CD14-positive monocyte (primary cell): ENCODE measurements at regions not wholly inside any gene's neighbourhood (a gene's known extent, or its start where the extent isn't known, plus 50 kb on each side); places are given as distances from the start of the nearest gene placed in this dataset.
A peak's percentile ranks its signal among the peaks of the same experiment; 100 is the strongest.

Experiments
- DNase-seq, 3 donors: peaks; one replicate each; pipeline ENCODE4 v3.0.0-alpha.2; 2011 to 2022
- H2AFZ ChIP-seq: 2 replicates; pipeline ENCODE4 v1.6.0; 2012; ENCODE audit warnings: mild to moderate bottlenecking, low read depth, low read length, inconsistent platforms; ENCODE audit not compliant: insufficient read depth, poor library complexity, severe bottlenecking
- H3K27ac ChIP-seq, 2 donors: 1 replicate in 1 of 2; 2 replicates in 1 of 2; pipeline ENCODE4 v1.5.1; 2012 to 2013; ENCODE audit warnings: low read length in 2 of 2, control low read depth in 1 of 2, inconsistent platforms in 1 of 2, low read depth in 1 of 2, mild to moderate bottlenecking in 1 of 2
- H3K27me3 ChIP-seq, 2 donors: one replicate each; pipeline versions ENCODE4 v1.6.0 to v1.6.1; 2011 to 2013; ENCODE audit warnings: low read length in 2 of 2; ENCODE audit not compliant: control insufficient read depth in 2 of 2, insufficient read depth in 2 of 2
- H3K36me3 ChIP-seq, 2 donors: replicated peaks in 1 of 2; 1 replicate in 1 of 2; 2 replicates in 1 of 2; pipeline versions ENCODE4 v1.5.1 to v1.6.1; 2012 to 2013; ENCODE audit warnings: low read length in 2 of 2, control low read depth in 1 of 2, inconsistent platforms in 1 of 2, mild to moderate bottlenecking in 1 of 2; ENCODE audit not compliant: insufficient read depth in 2 of 2, control insufficient read depth in 1 of 2
- H3K4me1 ChIP-seq, 2 donors: 1 replicate in 1 of 2; 2 replicates in 1 of 2; pipeline versions ENCODE4 v1.5.1 to v1.6.1; 2012 to 2013; ENCODE audit warnings: low read length in 2 of 2, control low read depth in 1 of 2, inconsistent platforms in 1 of 2, mild to moderate bottlenecking in 1 of 2, moderate library complexity in 1 of 2; ENCODE audit not compliant: insufficient read depth in 2 of 2, control insufficient read depth in 1 of 2
- H3K4me2 ChIP-seq: replicated peaks from 2 replicates; pipeline ENCODE3; 2012; ENCODE audit warnings: low read length, moderate library complexity, mild to moderate bottlenecking; ENCODE audit not compliant: poor library complexity, severe bottlenecking; ENCODE audit errors: extremely low read depth
- H3K4me3 ChIP-seq, 3 experiments: fragments of 200-600 bp in 1 of 3; sonication (generic) in 1 of 3; replicated peaks in 1 of 3; 1 replicate in 2 of 3; 2 replicates in 1 of 3; pipeline ENCODE4 v1.5.1; 2011 to 2013; ENCODE audit warnings: low read length in 3 of 3, mild to moderate bottlenecking in 3 of 3, control low read depth in 2 of 3, low read depth in 2 of 3, inconsistent platforms in 1 of 3, moderate library complexity in 1 of 3
- H3K79me2 ChIP-seq: 2 replicates; pipeline ENCODE4 v1.6.0; 2012; ENCODE audit warnings: mild to moderate bottlenecking, control low read depth, inconsistent platforms, low read length, moderate library complexity; ENCODE audit not compliant: insufficient read depth
- H3K9ac ChIP-seq: 2 replicates; pipeline ENCODE4 v1.6.0; 2017; ENCODE audit warnings: low read length, mild to moderate bottlenecking; ENCODE audit not compliant: insufficient read depth, poor library complexity, severe bottlenecking
- H3K9me3 ChIP-seq, 2 donors: replicated peaks in 1 of 2; 1 replicate in 1 of 2; 2 replicates in 1 of 2; pipeline versions ENCODE4 v1.5.1 to v1.6.1; 2012 to 2013; ENCODE audit warnings: low read length in 2 of 2, control low read depth in 1 of 2; ENCODE audit not compliant: control insufficient read depth in 1 of 2, insufficient read depth in 1 of 2
- H4K20me1 ChIP-seq: 2 replicates; pipeline ENCODE4 v1.6.0; 2012; ENCODE audit warnings: mild to moderate bottlenecking, low read length, control low read depth, moderate library complexity; ENCODE audit not compliant: insufficient read depth
- H3K27ac Mint-ChIP-seq, 7 donors: one replicate each; pipeline ENCODE4 v1.8.0; 2020; ENCODE audit warnings: mild to moderate bottlenecking in 7 of 7, mixed read lengths in 7 of 7, moderate library complexity in 6 of 7, inconsistent platforms in 2 of 7
- H3K27me3 Mint-ChIP-seq, 3 donors: one replicate each; pipeline ENCODE4 v1.8.0; 2021 to 2022; ENCODE audit warnings: low read depth in 3 of 3, mild to moderate bottlenecking in 3 of 3, mixed read lengths in 3 of 3, moderate library complexity in 3 of 3, inconsistent platforms in 1 of 3
- H3K36me3 Mint-ChIP-seq, 2 donors: one replicate each; pipeline ENCODE4 v1.8.0; 2020; ENCODE audit warnings: mixed read lengths in 2 of 2, inconsistent platforms in 1 of 2, mild to moderate bottlenecking in 1 of 2
- H3K4me1 Mint-ChIP-seq: one replicate; pipeline ENCODE4 v1.8.0; 2020; ENCODE audit warnings: mild to moderate bottlenecking, mixed read lengths
- H3K4me3 Mint-ChIP-seq, 2 donors: one replicate each; pipeline ENCODE4 v1.8.0; 2020; ENCODE audit warnings: mild to moderate bottlenecking in 2 of 2, mixed read lengths in 2 of 2, moderate library complexity in 1 of 2
- H3K9me3 Mint-ChIP-seq, 7 donors: one replicate each; pipeline ENCODE4 v1.8.0; 2020 to 2022; ENCODE audit warnings: mixed read lengths in 7 of 7, mild to moderate bottlenecking in 6 of 7, moderate library complexity in 6 of 7, inconsistent platforms in 2 of 7
- WGBS: methylation state at CpG from one replicate; pipeline ENCODE4 v1.1.5; 2013; ENCODE audit warnings: missing lambda C conversion rate; ENCODE audit not compliant: insufficient coverage; 5-methylcytosine and 5-hydroxymethylcytosine counted together
- intact Hi-C, 2 donors: fragments of 100-400 bp; cut with micrococcal nuclease; formaldehyde crosslinking; loops; one replicate each; pipeline versions ENCODE4 v1.15.0 to v1.15.1; 2023
- TF ChIP-seq, protein P1 (sequence below): fragments of 200-600 bp; IDR thresholded peaks from one replicate; pipeline ENCODE4 v1.8.0; 2022; ENCODE audit warnings: antibody characterized with exemption, mild to moderate bottlenecking

DNA sequence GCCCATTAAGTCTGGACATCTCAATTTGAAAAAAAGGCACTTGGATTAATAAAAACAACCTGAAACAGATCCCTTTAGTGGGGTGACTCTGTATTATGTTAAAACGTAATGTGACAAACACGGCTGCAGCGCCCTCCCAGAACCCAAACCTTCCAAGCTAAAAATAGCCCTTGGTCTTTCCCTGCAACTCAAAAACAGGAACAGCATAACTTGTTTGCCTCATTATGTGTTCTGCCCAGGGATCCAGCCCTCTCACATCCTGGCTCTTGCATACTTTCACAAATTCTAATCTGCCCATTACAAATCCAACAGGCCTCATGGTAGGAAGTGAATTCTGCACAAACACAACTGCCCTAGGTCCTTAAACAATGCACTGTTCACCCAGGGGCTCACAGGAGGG, 94.7 kb upstream of the GADD45A start:
- Histone ChIP-seq H2AFZ (no peak overlapping the region), H3K4me3 (no peak overlapping the region), H3K9me3 (no peaks in the 10 kb centered on the region), H3K4me1 (peaks cover 29 to 32% of the 10 kb centered on the region in 2 donors), H4K20me1 (no peaks in the 10 kb centered on the region), H3K79me2 (no peaks in the 10 kb centered on the region), H3K27ac (no peak overlapping the region), H3K36me3 (no peaks in the 10 kb centered on the region), H3K9ac (no peak overlapping the region), H3K27me3 (no peaks in the 10 kb centered on the region), H3K4me2 (no peak overlapping the region)
- TF ChIP-seq, protein P1, sequence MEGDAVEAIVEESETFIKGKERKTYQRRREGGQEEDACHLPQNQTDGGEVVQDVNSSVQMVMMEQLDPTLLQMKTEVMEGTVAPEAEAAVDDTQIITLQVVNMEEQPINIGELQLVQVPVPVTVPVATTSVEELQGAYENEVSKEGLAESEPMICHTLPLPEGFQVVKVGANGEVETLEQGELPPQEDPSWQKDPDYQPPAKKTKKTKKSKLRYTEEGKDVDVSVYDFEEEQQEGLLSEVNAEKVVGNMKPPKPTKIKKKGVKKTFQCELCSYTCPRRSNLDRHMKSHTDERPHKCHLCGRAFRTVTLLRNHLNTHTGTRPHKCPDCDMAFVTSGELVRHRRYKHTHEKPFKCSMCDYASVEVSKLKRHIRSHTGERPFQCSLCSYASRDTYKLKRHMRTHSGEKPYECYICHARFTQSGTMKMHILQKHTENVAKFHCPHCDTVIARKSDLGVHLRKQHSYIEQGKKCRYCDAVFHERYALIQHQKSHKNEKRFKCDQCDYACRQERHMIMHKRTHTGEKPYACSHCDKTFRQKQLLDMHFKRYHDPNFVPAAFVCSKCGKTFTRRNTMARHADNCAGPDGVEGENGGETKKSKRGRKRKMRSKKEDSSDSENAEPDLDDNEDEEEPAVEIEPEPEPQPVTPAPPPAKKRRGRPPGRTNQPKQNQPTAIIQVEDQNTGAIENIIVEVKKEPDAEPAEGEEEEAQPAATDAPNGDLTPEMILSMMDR, result no peak
- peaks cover 0 to 3% (median 0%) of the 10 kb centered on the region in 7 donors for H3K9me3 Mint-ChIP-seq
- H3K4me3 Mint-ChIP-seq, result peak overlapping the region in 1 of 2 donors; percentile 74
- H3K36me3 Mint-ChIP-seq, result no peaks in the 10 kb centered on the region
- peak overlapping the region in 2 of 7 donors; percentile 6 to 55 for H3K27ac Mint-ChIP-seq
- peaks cover 0 to 2% (median 1%) of the 10 kb centered on the region in 3 donors for H3K27me3 Mint-ChIP-seq
- DNase-seq, result peak; percentile 4 to 58 (median 26)
- intact Hi-C loops, result no loop called here
- 0% methylated on average over 1 of the region's 3 CpGs for WGBS
- H3K4me1 Mint-ChIP-seq, result peaks cover 25% of the 10 kb centered on the region

DNA sequence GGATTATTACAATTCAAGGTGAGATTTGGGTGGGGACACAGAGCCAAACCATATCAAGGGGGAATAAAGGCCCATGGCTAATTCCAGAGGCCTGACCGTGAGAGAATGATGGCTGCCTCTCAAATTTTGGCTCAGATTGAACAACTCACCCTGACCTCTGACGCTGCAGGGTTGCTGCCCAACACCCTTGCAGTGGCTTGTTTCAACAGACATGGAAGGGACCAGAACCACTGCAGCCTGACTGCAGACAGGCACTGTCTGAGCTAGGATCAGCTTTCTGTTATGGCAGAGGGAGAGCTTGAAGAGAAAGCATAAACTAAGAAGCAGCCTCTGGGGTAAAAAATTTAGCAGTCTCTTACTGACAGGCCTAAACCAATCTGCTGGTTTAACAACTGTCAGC, 90.2 kb upstream of the GADD45A start:
- Histone ChIP-seq H3K4me1 (peaks cover 11 to 13% of the 10 kb centered on the region in 2 donors), H3K27me3 (no peaks in the 10 kb centered on the region), H4K20me1 (no peaks in the 10 kb centered on the region), H3K36me3 (no peaks in the 10 kb centered on the region), H2AFZ (no peak overlapping the region), H3K79me2 (no peaks in the 10 kb centered on the region), H3K9ac (no peak overlapping the region), H3K4me2 (no peak overlapping the region), H3K4me3 (no peak overlapping the region), H3K27ac (no peak overlapping the region), H3K9me3 (no peaks in the 10 kb centered on the region)
- WGBS, result 90% methylated on average over 2 of the region's 2 CpGs
- Mint-ChIP-seq H3K36me3 (no peaks in the 10 kb centered on the region), H3K4me3 (no peak overlapping the region), H3K27ac (no peak overlapping the region), H3K4me1 (peaks cover 11% of the 10 kb centered on the region), H3K27me3 (peaks cover 0 to 2% (median 1%) of the 10 kb centered on the region in 3 donors), H3K9me3 (peaks cover 0 to 3% (median 0%) of the 10 kb centered on the region in 7 donors)
- DNase-seq, result no peak
- TF ChIP-seq, protein P1, result no peak
- intact Hi-C loops, result no loop called here
